ENCODE measurements at regions not wholly inside any gene's neighbourhood (a gene's known extent, or its start where the extent isn't known, plus 50 kb on each side); places are given as distances from the start of the nearest gene placed in this dataset.

GRCh38 chr6:19424853-19425252 lies 412.3 kb upstream of the ID4 start:
- Mint-ChIP-seq H3K27me3 (ENCODE audit: low read depth) (no peaks in the 10 kb centered on the region), H3K27ac (ENCODE audit: unreplicated experiment) (no peak overlapping the region), H3K4me1 (no peaks in the 10 kb centered on the region), H3K36me3 (ENCODE audit: low read depth) (peaks cover 3% of the 10 kb centered on the region), H3K9me3 (peaks cover 4% of the 10 kb centered on the region), H3K4me3 (no peak overlapping the region)
- TF ChIP-seq CTCF (conservative IDR thresholded peaks at IDR 0.05) = no peak
- DNase-seq (ENCODE audit: low read depth, low spot score) = no peak

- H3K9me3 Mint-ChIP-seq = peaks cover 4% of the 10 kb centered on the region
- H3K4me1 Mint-ChIP-seq = no peaks in the 10 kb centered on the region
- H3K36me3 Mint-ChIP-seq (ENCODE audit: low read depth) = peaks cover 3% of the 10 kb centered on the region
- H3K4me3 Mint-ChIP-seq = no peak overlapping the region
- DNase-seq (ENCODE audit: low read depth, low spot score) = no peak
- no peak overlapping the region for H3K27ac Mint-ChIP-seq (ENCODE audit: unreplicated experiment)
- no peaks in the 10 kb centered on the region for H3K27me3 Mint-ChIP-seq (ENCODE audit: low read depth)
- TF ChIP-seq CTCF (conservative IDR thresholded peaks at IDR 0.05) = no peak
These were observed 409.6 kb upstream of the ID4 start for GRCh38 chr6:19427548-19427947.

- no peak for DNase-seq (ENCODE audit: low read depth, low spot score)
- H3K36me3 Mint-ChIP-seq (ENCODE audit: low read depth) = no peaks in the 10 kb centered on the region
- H3K27me3 Mint-ChIP-seq (ENCODE audit: low read depth) = no peaks in the 10 kb centered on the region
- no peak for TF ChIP-seq CTCF (conservative IDR thresholded peaks at IDR 0.05)
- peaks cover 4% of the 10 kb centered on the region for H3K4me1 Mint-ChIP-seq
- no peak overlapping the region for H3K27ac Mint-ChIP-seq (ENCODE audit: unreplicated experiment)
- peaks cover 6% of the 10 kb centered on the region for H3K9me3 Mint-ChIP-seq
- H3K4me3 Mint-ChIP-seq = no peak overlapping the region
These were observed 404.1 kb upstream of the ID4 start for GRCh38 chr6:19432966-19433498.

GRCh38 chr6:19434065-19434464 lies 403.1 kb upstream of the ID4 start:
- H3K36me3 Mint-ChIP-seq (ENCODE audit: low read depth) = no peaks in the 10 kb centered on the region
- peaks cover 4% of the 10 kb centered on the region for H3K4me1 Mint-ChIP-seq
- H3K4me3 Mint-ChIP-seq = no peak overlapping the region
- H3K27ac Mint-ChIP-seq (ENCODE audit: unreplicated experiment) = no peak overlapping the region
- peaks cover 6% of the 10 kb centered on the region for H3K9me3 Mint-ChIP-seq
- no peak for DNase-seq (ENCODE audit: low read depth, low spot score)
- TF ChIP-seq CTCF (conservative IDR thresholded peaks at IDR 0.05) = no peak
- H3K27me3 Mint-ChIP-seq (ENCODE audit: low read depth) = no peaks in the 10 kb centered on the region

- no peak for DNase-seq (ENCODE audit: low read depth, low spot score)
- H3K9me3 Mint-ChIP-seq = peaks cover 6% of the 10 kb centered on the region
- H3K27me3 Mint-ChIP-seq (ENCODE audit: low read depth) = no peaks in the 10 kb centered on the region
- H3K4me1 Mint-ChIP-seq = peaks cover 4% of the 10 kb centered on the region
- H3K4me3 Mint-ChIP-seq = no peak overlapping the region
- TF ChIP-seq CTCF (conservative IDR thresholded peaks at IDR 0.05) = no peak
- H3K36me3 Mint-ChIP-seq (ENCODE audit: low read depth) = no peaks in the 10 kb centered on the region
- H3K27ac Mint-ChIP-seq (ENCODE audit: unreplicated experiment) = no peak overlapping the region
These were observed 401.4 kb upstream of the ID4 start for GRCh38 chr6:19435755-19436154.

Data from neural crest cell (in vitro differentiated cells).